ENCODE measurements at regions not wholly inside any gene's neighbourhood (a gene's known extent, or its start where the extent isn't known, plus 50 kb on each side); places are given as distances from the start of the nearest gene placed in this dataset.
A peak's percentile ranks its signal among the peaks of the same experiment; 100 is the strongest.
"Not testable (repeated sequence)": the region's sequence is repeated elsewhere in the genome, so short reads cannot be mapped to it uniquely, and the experiment has no call there.

DNA sequence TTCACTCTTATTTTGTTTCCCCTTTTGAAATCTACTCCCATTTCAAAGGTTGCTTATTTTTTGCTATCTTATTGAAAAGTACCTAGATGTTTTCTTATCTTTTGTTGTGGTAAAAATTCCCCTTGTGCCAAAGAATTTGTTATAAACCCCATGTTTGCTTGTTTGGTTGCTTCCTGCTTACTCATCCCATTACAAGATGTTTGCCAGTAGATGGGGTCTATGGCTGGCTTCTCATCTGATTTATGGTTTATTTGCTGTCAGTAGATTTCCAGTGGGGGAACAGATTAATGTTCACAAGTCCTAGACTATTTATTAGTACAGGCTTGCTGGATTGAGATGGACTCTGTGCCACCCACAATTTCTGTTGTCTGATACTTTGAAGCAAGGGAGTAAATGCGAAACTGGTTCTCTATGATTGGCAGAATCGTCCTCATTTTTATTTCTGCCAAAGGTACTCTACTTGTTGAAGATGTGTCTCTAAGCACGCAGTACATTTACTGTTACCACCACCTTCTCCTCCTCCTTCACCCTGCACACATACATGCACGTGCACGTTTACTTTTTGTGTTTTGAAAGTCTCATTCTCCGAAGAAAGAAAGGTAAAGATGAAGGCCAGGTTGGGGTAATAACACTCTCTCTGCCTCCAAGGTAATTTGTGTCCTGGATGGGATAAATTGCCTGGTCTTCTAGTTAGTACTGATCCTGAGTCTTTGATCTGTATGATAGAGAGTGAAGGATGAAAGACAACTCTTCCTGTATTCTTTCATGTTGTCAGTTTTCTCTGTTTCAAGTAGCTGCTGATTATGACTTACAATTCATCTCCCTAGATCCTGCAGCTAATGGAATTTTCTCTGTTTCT lies 117.2 kb upstream of the ATP2B1 start:
- no peak overlapping the region for H3K27ac ChIP-seq (ENCODE audit: low read depth, low read length)
- no CpG with 5 or more reads among the region's 6 CpGs for WGBS (ENCODE audit: extremely low coverage, insufficient coverage, low lambda C conversion rate)
- peak overlapping the region; percentile 70 for H3K18ac ChIP-seq (ENCODE audit: low read length)
- H3K79me1 ChIP-seq (ENCODE audit: low read length) = no peaks in the 10 kb centered on the region
- no peak overlapping the region for H3K4ac ChIP-seq (ENCODE audit: low read depth, low read length)
- H3K36me3 ChIP-seq (ENCODE audit: control insufficient read depth, insufficient read depth, low read length) = no peaks in the 10 kb centered on the region
- H3K4me2 ChIP-seq (ENCODE audit: low read length) = no peak overlapping the region
- H3K79me2 ChIP-seq (ENCODE audit: control insufficient read depth, insufficient read depth, low read length) = no peaks in the 10 kb centered on the region
- peak; percentile 41 for DNase-seq
- no peak overlapping the region for H3K4me3 ChIP-seq (ENCODE audit: low read length)
- H3K4me1 ChIP-seq (ENCODE audit: control insufficient read depth, low read depth, low read length) = peaks cover 4% of the 10 kb centered on the region
- no peak overlapping the region for H4K8ac ChIP-seq (ENCODE audit: low read depth, low read length)
- no peak overlapping the region for H3K23ac ChIP-seq (ENCODE audit: low read length)
- no peak overlapping the region for H3K9ac ChIP-seq (ENCODE audit: low read length)
- no peak overlapping the region for H2AK5ac ChIP-seq (ENCODE audit: low read length)
- H3K27me3 ChIP-seq (ENCODE audit: insufficient read depth, low read length, poor library complexity) = no peaks in the 10 kb centered on the region
- no peak overlapping the region for H2BK5ac ChIP-seq (ENCODE audit: low read length)
- H4K5ac ChIP-seq (ENCODE audit: low read length) = no peak overlapping the region
- peak overlapping the region; percentile 99 for H2BK15ac ChIP-seq (replicated peaks; ENCODE audit: low read depth)
- peak overlapping the region; percentile 79 for H2BK120ac ChIP-seq (ENCODE audit: low read depth, low read length)
- H3K56ac ChIP-seq (ENCODE audit: low read length) = no peak overlapping the region

- H3K56ac ChIP-seq (ENCODE audit: low read length) = no peak overlapping the region
- H3K79me1 ChIP-seq (ENCODE audit: low read length) = no peaks in the 10 kb centered on the region
- H4K5ac ChIP-seq (ENCODE audit: low read length) = no peak overlapping the region
- no peak overlapping the region for H3K4me3 ChIP-seq (ENCODE audit: low read length)
- WGBS (ENCODE audit: extremely low coverage, insufficient coverage, low lambda C conversion rate) = no CpG with 5 or more reads among the region's 2 CpGs
- H3K27ac ChIP-seq (ENCODE audit: low read depth, low read length) = no peak overlapping the region
- H2BK5ac ChIP-seq (ENCODE audit: low read length) = no peak overlapping the region
- DNase-seq = no peak
- no peaks in the 10 kb centered on the region for H3K79me2 ChIP-seq (ENCODE audit: control insufficient read depth, insufficient read depth, low read length)
- H4K8ac ChIP-seq (ENCODE audit: low read depth, low read length) = no peak overlapping the region
- no peak overlapping the region for H3K4ac ChIP-seq (ENCODE audit: low read depth, low read length)
- no peak overlapping the region for H3K18ac ChIP-seq (ENCODE audit: low read length)
- H2BK15ac ChIP-seq (replicated peaks; ENCODE audit: low read depth) = no peak overlapping the region
- H3K4me2 ChIP-seq (ENCODE audit: low read length) = no peak overlapping the region
- H2BK120ac ChIP-seq (ENCODE audit: low read depth, low read length) = no peak overlapping the region
- H3K27me3 ChIP-seq (ENCODE audit: insufficient read depth, low read length, poor library complexity) = no peaks in the 10 kb centered on the region
- H3K36me3 ChIP-seq (ENCODE audit: control insufficient read depth, insufficient read depth, low read length) = no peaks in the 10 kb centered on the region
- no peak overlapping the region for H2AK5ac ChIP-seq (ENCODE audit: low read length)
- peaks cover 2% of the 10 kb centered on the region for H3K4me1 ChIP-seq (ENCODE audit: control insufficient read depth, low read depth, low read length)
- no peak overlapping the region for H3K23ac ChIP-seq (ENCODE audit: low read length)
- H3K9ac ChIP-seq (ENCODE audit: low read length) = no peak overlapping the region
Observed at GRCh38 chr12:89824822-89825221, 116.2 kb upstream of the ATP2B1 start.

GRCh38 chr12:89822992-89823391 lies 114.4 kb upstream of the ATP2B1 start:
- not testable (repeated sequence) for H3K79me1 ChIP-seq (ENCODE audit: low read length); H2BK120ac ChIP-seq (ENCODE audit: low read depth, low read length); H3K18ac ChIP-seq (ENCODE audit: low read length); H3K56ac ChIP-seq (ENCODE audit: low read length); H4K8ac ChIP-seq (ENCODE audit: low read depth, low read length); H3K4ac ChIP-seq (ENCODE audit: low read depth, low read length); DNase-seq; H2BK15ac ChIP-seq (replicated peaks; ENCODE audit: low read depth); H3K79me2 ChIP-seq (ENCODE audit: control insufficient read depth, insufficient read depth, low read length); H3K27me3 ChIP-seq (ENCODE audit: insufficient read depth, low read length, poor library complexity); H3K9ac ChIP-seq (ENCODE audit: low read length); H3K4me2 ChIP-seq (ENCODE audit: low read length); H3K27ac ChIP-seq (ENCODE audit: low read depth, low read length); H4K5ac ChIP-seq (ENCODE audit: low read length); H3K4me1 ChIP-seq (ENCODE audit: control insufficient read depth, low read depth, low read length); H2BK5ac ChIP-seq (ENCODE audit: low read length); H3K4me3 ChIP-seq (ENCODE audit: low read length); H2AK5ac ChIP-seq (ENCODE audit: low read length); H3K23ac ChIP-seq (ENCODE audit: low read length); H3K36me3 ChIP-seq (ENCODE audit: control insufficient read depth, insufficient read depth, low read length)
- no CpG with 5 or more reads among the region's 6 CpGs for WGBS (ENCODE audit: extremely low coverage, insufficient coverage, low lambda C conversion rate)

DNA sequence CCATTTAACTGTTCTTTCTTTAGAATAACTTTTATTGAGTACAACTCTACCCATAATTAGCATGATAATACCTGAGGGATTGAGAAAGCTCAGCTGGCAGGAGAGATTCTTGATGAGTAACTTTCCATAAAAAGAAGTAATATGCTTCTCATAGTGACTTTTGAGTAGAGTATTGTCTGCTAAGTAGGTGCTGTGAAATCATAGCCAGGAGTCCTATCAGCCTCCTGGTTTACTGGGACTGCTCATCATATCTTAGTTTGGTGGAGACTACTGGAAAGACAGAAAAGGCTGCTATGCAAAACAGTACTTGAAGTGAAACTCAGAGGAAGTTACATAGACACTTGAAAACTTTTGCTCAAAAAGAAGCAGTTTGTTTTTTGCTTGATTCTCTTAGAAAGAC lies 113.3 kb upstream of the ATP2B1 start:
- Histone ChIP-seq H2BK15ac (replicated peaks; ENCODE audit: low read depth) (peak overlapping the region; percentile 27), H3K27ac (ENCODE audit: low read depth, low read length) (no peak overlapping the region), H2BK5ac (ENCODE audit: low read length) (no peak overlapping the region), H3K18ac (ENCODE audit: low read length) (no peak overlapping the region), H3K4me2 (ENCODE audit: low read length) (no peak overlapping the region), H4K5ac (ENCODE audit: low read length) (no peak overlapping the region), H3K9ac (ENCODE audit: low read length) (no peak overlapping the region), H3K56ac (ENCODE audit: low read length) (no peak overlapping the region), H4K8ac (ENCODE audit: low read depth, low read length) (no peak overlapping the region), H3K79me1 (ENCODE audit: low read length) (no peaks in the 10 kb centered on the region), H2BK120ac (ENCODE audit: low read depth, low read length) (no peak overlapping the region), H3K36me3 (ENCODE audit: control insufficient read depth, insufficient read depth, low read length) (no peaks in the 10 kb centered on the region), H3K4ac (ENCODE audit: low read depth, low read length) (no peak overlapping the region), H2AK5ac (ENCODE audit: low read length) (no peak overlapping the region), H3K23ac (ENCODE audit: low read length) (no peak overlapping the region), H3K4me3 (ENCODE audit: low read length) (no peak overlapping the region), H3K79me2 (ENCODE audit: control insufficient read depth, insufficient read depth, low read length) (no peaks in the 10 kb centered on the region), H3K27me3 (ENCODE audit: insufficient read depth, low read length, poor library complexity) (no peaks in the 10 kb centered on the region), H3K4me1 (ENCODE audit: control insufficient read depth, low read depth, low read length) (no peaks in the 10 kb centered on the region)
- DNase-seq = no peak

GRCh38 chr12:89817501-89818226 lies 109.0 kb upstream of the ATP2B1 start:
- no peaks in the 10 kb centered on the region for H3K79me1 ChIP-seq (ENCODE audit: low read length)
- no peak overlapping the region for H3K4me3 ChIP-seq (ENCODE audit: low read length)
- H3K4me2 ChIP-seq (ENCODE audit: low read length) = no peak overlapping the region
- H2BK5ac ChIP-seq (ENCODE audit: low read length) = no peak overlapping the region
- H2BK15ac ChIP-seq (replicated peaks; ENCODE audit: low read depth) = no peak overlapping the region
- H3K36me3 ChIP-seq (ENCODE audit: control insufficient read depth, insufficient read depth, low read length) = no peaks in the 10 kb centered on the region
- no peak overlapping the region for H4K5ac ChIP-seq (ENCODE audit: low read length)
- no peak overlapping the region for H4K8ac ChIP-seq (ENCODE audit: low read depth, low read length)
- no peak for DNase-seq
- no peaks in the 10 kb centered on the region for H3K27me3 ChIP-seq (ENCODE audit: insufficient read depth, low read length, poor library complexity)
- no CpG with 5 or more reads among the region's 2 CpGs for WGBS (ENCODE audit: extremely low coverage, insufficient coverage, low lambda C conversion rate)
- H3K79me2 ChIP-seq (ENCODE audit: control insufficient read depth, insufficient read depth, low read length) = no peaks in the 10 kb centered on the region
- no peak overlapping the region for H3K27ac ChIP-seq (ENCODE audit: low read depth, low read length)
- H3K4me1 ChIP-seq (ENCODE audit: control insufficient read depth, low read depth, low read length) = no peaks in the 10 kb centered on the region
- H2BK120ac ChIP-seq (ENCODE audit: low read depth, low read length) = no peak overlapping the region
- no peak overlapping the region for H3K18ac ChIP-seq (ENCODE audit: low read length)
- H2AK5ac ChIP-seq (ENCODE audit: low read length) = no peak overlapping the region
- no peak overlapping the region for H3K4ac ChIP-seq (ENCODE audit: low read depth, low read length)
- H3K9ac ChIP-seq (ENCODE audit: low read length) = no peak overlapping the region
- no peak overlapping the region for H3K23ac ChIP-seq (ENCODE audit: low read length)
- no peak overlapping the region for H3K56ac ChIP-seq (ENCODE audit: low read length)

Data from mesendoderm (in vitro differentiated cells).